ENCODE measurements at regions not wholly inside any gene's neighbourhood (a gene's known extent, or its start where the extent isn't known, plus 50 kb on each side); places are given as distances from the start of the nearest gene placed in this dataset.

DNA sequence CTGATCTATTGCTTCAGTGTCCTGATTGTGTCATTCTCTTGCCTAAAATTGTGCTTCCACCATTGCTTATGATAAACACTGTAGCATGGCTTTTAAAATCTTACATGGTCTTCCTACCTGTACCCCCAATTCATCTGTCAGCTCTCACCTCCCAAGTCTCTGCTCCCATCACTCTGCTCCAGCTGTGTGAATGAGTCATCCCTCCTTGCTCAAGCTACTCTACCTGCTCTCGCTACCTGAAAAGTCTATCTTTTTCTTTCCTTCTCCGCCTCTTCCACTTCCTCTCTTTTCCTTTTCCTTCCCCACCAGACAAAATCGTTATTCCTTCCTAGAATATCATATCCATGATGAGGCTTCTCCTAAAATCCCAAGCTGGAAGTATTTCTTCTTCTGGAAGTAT lies 341.7 kb downstream of the PRELID2 start:
- Histone ChIP-seq H3K36me3 (ENCODE audit: control insufficient read depth, insufficient read depth, low read length) (no peaks in the 10 kb centered on the region), H3K9me3 (ENCODE audit: control insufficient read depth, low read depth, low read length) (no peaks in the 10 kb centered on the region), H3K27ac (ENCODE audit: low read length) (no peak overlapping the region), H3K27me3 (ENCODE audit: control insufficient read depth, insufficient read depth, low read length) (no peaks in the 10 kb centered on the region), H3K4me1 (ENCODE audit: control insufficient read depth, insufficient read depth, low read length) (no peaks in the 10 kb centered on the region), H3K4me3 (ENCODE audit: low read length) (no peak overlapping the region)
- DNase-seq: no peak
- 92% methylated on average over 3 of the region's 3 CpGs for WGBS (ENCODE audit: insufficient coverage, low lambda C conversion rate)

DNA sequence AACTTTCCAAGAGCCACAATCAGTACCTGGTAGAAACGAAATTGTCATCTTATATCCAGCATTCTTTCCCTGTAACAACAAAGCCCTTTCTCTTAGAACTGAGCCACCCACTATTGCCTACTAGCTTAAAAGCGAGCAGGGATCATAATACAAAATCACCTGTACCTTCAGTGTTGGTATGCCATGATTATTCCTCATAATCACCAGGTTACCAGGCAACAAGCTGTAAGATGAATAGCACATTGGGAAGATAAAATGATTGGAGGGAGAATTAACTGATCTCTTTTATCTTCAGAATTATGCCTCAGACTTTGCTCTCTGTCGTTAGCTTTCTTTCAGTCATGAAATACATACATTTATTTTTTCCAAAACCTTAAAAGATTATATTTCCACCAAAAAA lies 345.6 kb downstream of the PRELID2 start:
- no peaks in the 10 kb centered on the region for H3K4me1 ChIP-seq (ENCODE audit: control insufficient read depth, insufficient read depth, low read length)
- no peak overlapping the region for H3K4me3 ChIP-seq (ENCODE audit: low read length)
- no peaks in the 10 kb centered on the region for H3K27me3 ChIP-seq (ENCODE audit: control insufficient read depth, insufficient read depth, low read length)
- DNase-seq: no peak
- H3K27ac ChIP-seq (ENCODE audit: low read length): no peak overlapping the region
- no peaks in the 10 kb centered on the region for H3K9me3 ChIP-seq (ENCODE audit: control insufficient read depth, low read depth, low read length)
- H3K36me3 ChIP-seq (ENCODE audit: control insufficient read depth, insufficient read depth, low read length): no peaks in the 10 kb centered on the region
- 29% methylated on average over 1 of the region's 3 CpGs for WGBS (ENCODE audit: insufficient coverage, low lambda C conversion rate)

DNA sequence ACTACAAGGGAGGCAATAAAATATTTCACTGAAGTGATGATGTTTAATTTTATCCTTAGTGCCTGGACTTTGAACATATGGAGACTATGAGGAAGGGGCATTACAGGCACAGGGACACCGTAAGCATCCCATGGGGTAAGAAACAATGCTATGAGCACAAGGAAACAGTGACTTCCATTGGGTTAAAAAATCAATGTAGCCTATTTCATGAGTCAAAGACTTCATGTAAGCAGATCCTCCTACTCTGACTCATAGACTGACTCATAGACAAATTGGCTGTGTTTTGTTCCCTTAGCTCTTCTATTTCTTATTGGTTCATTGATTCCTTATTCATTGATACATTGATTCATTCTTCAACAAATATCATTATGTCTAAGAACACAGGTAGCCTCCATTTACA lies 351.0 kb downstream of the PRELID2 start:
- Histone ChIP-seq H3K4me3 (ENCODE audit: low read length) (no peak overlapping the region), H3K4me1 (ENCODE audit: control insufficient read depth, insufficient read depth, low read length) (no peaks in the 10 kb centered on the region), H3K27ac (ENCODE audit: low read length) (no peak overlapping the region), H3K9me3 (ENCODE audit: control insufficient read depth, low read depth, low read length) (no peaks in the 10 kb centered on the region), H3K36me3 (ENCODE audit: control insufficient read depth, insufficient read depth, low read length) (no peaks in the 10 kb centered on the region), H3K27me3 (ENCODE audit: control insufficient read depth, insufficient read depth, low read length) (no peaks in the 10 kb centered on the region)
- DNase-seq: no peak
- WGBS (ENCODE audit: insufficient coverage, low lambda C conversion rate): no CpG with 5 or more reads among the region's 1 CpG

DNA sequence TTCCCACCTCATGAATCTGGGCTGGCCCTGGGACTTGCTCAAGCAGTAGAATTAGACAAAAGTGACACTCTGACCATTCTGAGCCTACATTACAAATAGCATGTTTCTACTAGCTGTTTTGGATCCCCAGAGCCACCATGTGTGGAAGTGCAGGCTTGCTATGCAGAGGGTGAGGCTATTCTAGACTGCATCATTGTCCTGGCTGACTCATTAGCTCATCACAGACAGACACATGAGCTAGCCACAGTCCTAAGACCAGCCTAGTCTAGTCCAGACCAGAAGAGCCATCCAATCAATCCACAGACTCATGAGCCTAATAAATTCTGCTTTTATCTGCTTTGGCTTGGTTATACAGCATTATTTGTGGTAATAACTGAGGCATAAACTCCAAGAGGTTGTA lies 351.9 kb downstream of the PRELID2 start:
- Histone ChIP-seq H3K27ac (ENCODE audit: low read length) (no peak overlapping the region), H3K4me1 (ENCODE audit: control insufficient read depth, insufficient read depth, low read length) (no peaks in the 10 kb centered on the region), H3K36me3 (ENCODE audit: control insufficient read depth, insufficient read depth, low read length) (no peaks in the 10 kb centered on the region), H3K27me3 (ENCODE audit: control insufficient read depth, insufficient read depth, low read length) (no peaks in the 10 kb centered on the region), H3K9me3 (ENCODE audit: control insufficient read depth, low read depth, low read length) (no peaks in the 10 kb centered on the region), H3K4me3 (ENCODE audit: low read length) (no peak overlapping the region)
- DNase-seq: no peak

DNA sequence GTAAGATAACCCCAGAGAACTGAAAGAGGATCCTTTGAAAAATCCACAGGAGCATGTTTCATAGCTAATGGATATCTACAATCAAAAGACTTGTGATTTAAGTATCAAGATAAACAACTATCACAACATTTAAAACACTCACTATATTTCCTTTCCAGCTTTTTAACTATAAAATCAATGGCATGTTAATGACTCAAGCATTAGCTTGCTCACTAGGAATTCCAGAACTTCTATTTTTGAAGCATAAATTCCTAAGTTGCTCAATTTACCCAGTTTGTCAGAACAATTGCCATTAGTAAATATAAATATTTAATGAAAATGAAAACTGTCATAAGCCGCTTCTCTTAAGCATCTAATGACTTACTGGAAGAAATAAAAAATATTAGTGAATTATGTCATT lies 355.3 kb downstream of the PRELID2 start:
- H3K4me3 ChIP-seq (ENCODE audit: low read length): no peak overlapping the region
- no peak overlapping the region for H3K27ac ChIP-seq (ENCODE audit: low read length)
- H3K27me3 ChIP-seq (ENCODE audit: control insufficient read depth, insufficient read depth, low read length): no peaks in the 10 kb centered on the region
- no peaks in the 10 kb centered on the region for H3K9me3 ChIP-seq (ENCODE audit: control insufficient read depth, low read depth, low read length)
- no peaks in the 10 kb centered on the region for H3K4me1 ChIP-seq (ENCODE audit: control insufficient read depth, insufficient read depth, low read length)
- no peaks in the 10 kb centered on the region for H3K36me3 ChIP-seq (ENCODE audit: control insufficient read depth, insufficient read depth, low read length)
- DNase-seq: no peak
- WGBS (ENCODE audit: insufficient coverage, low lambda C conversion rate): no CpG with 5 or more reads among the region's 1 CpG

DNA sequence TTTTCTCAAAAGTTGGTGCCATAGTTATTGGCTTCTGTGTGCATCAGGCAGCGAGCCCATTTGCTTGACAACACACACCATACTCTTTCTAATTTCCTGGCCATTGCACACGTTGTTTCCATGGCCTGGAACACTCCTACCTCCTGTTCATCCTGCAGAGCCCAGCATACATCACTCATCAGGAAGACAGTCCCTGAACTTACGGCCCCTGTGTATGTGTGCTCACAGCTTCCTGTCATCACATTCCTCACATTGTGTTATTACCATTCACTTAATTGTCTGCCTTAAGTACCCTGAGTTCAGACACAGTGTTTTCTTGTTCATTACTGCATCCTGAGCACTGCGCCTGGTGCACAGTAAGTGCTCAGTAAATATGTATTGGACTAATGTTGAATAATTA lies 355.9 kb downstream of the PRELID2 start:
- H3K36me3 ChIP-seq (ENCODE audit: control insufficient read depth, insufficient read depth, low read length): no peaks in the 10 kb centered on the region
- WGBS (ENCODE audit: insufficient coverage, low lambda C conversion rate): 100% methylated on average over 1 of the region's 4 CpGs
- no peak overlapping the region for H3K27ac ChIP-seq (ENCODE audit: low read length)
- DNase-seq: no peak
- H3K9me3 ChIP-seq (ENCODE audit: control insufficient read depth, low read depth, low read length): no peaks in the 10 kb centered on the region
- no peaks in the 10 kb centered on the region for H3K27me3 ChIP-seq (ENCODE audit: control insufficient read depth, insufficient read depth, low read length)
- no peak overlapping the region for H3K4me3 ChIP-seq (ENCODE audit: low read length)
- no peaks in the 10 kb centered on the region for H3K4me1 ChIP-seq (ENCODE audit: control insufficient read depth, insufficient read depth, low read length)

DNA sequence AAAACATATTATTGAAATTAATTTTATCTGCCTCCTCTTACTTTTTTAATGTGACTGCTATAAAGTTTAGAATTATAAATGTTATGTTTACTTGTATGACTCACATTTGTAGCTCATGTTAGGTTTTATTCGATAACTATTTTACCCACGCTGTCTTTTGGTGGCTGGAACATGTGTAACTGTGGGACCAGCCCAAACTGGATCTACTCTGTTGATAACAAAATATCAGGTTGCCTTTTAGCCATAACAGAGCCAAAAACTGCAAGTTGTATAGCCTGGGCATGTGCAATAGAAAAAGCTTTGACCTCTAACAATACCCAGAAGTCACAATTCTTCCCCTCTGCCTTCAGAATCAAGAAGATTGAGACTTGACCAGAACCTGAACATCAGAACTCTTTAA lies 356.5 kb downstream of the PRELID2 start:
- H3K9me3 ChIP-seq (ENCODE audit: control insufficient read depth, low read depth, low read length): no peaks in the 10 kb centered on the region
- DNase-seq: no peak

DNA sequence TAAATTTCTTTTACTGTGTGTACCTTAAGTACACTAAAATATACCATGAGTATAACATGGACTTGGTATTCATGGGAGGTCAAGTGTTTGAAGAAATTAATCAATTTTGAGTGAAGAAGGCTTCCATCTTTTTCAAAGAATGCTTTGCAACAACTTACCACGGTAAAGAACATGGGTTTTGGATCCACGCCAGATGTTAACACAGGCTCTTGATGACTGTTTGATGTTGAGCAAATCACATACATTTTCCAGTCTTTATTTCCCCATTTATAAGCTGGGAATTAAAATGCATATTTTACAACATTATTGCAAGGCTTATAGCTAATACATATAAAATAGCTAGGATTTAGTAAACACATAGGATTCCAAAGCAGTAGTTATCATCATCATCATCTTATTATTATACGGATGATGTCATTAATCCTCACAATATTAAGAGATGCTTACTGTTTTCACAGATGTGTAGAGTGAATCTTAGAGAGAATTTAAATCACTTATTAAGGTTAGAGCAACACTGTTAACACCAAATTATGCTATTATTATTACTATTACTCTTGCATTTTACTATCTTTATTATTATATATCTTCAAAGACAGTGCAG lies 362.0 kb downstream of the PRELID2 start:
- H3K27me3 ChIP-seq (ENCODE audit: control insufficient read depth, insufficient read depth, low read length): no peaks in the 10 kb centered on the region
- H3K27ac ChIP-seq (ENCODE audit: low read length): no peak overlapping the region
- H3K4me1 ChIP-seq (ENCODE audit: control insufficient read depth, insufficient read depth, low read length): peaks cover 13% of the 10 kb centered on the region
- WGBS (ENCODE audit: insufficient coverage, low lambda C conversion rate): no CpG with 5 or more reads among the region's 3 CpGs
- DNase-seq: no peak
- H3K9me3 ChIP-seq (ENCODE audit: control insufficient read depth, low read depth, low read length): no peaks in the 10 kb centered on the region
- no peak overlapping the region for H3K4me3 ChIP-seq (ENCODE audit: low read length)
- H3K36me3 ChIP-seq (ENCODE audit: control insufficient read depth, insufficient read depth, low read length): no peaks in the 10 kb centered on the region

More for the DNA sequence above, 356.5 kb downstream of the PRELID2 start:
- Histone ChIP-seq H3K27me3 (ENCODE audit: control insufficient read depth, insufficient read depth, low read length) (no peaks in the 10 kb centered on the region), H3K4me1 (ENCODE audit: control insufficient read depth, insufficient read depth, low read length) (no peaks in the 10 kb centered on the region), H3K36me3 (ENCODE audit: control insufficient read depth, insufficient read depth, low read length) (no peaks in the 10 kb centered on the region), H3K27ac (ENCODE audit: low read length) (no peak overlapping the region), H3K4me3 (ENCODE audit: low read length) (no peak overlapping the region)
- WGBS (ENCODE audit: insufficient coverage, low lambda C conversion rate): no CpG with 5 or more reads among the region's 2 CpGs

DNA sequence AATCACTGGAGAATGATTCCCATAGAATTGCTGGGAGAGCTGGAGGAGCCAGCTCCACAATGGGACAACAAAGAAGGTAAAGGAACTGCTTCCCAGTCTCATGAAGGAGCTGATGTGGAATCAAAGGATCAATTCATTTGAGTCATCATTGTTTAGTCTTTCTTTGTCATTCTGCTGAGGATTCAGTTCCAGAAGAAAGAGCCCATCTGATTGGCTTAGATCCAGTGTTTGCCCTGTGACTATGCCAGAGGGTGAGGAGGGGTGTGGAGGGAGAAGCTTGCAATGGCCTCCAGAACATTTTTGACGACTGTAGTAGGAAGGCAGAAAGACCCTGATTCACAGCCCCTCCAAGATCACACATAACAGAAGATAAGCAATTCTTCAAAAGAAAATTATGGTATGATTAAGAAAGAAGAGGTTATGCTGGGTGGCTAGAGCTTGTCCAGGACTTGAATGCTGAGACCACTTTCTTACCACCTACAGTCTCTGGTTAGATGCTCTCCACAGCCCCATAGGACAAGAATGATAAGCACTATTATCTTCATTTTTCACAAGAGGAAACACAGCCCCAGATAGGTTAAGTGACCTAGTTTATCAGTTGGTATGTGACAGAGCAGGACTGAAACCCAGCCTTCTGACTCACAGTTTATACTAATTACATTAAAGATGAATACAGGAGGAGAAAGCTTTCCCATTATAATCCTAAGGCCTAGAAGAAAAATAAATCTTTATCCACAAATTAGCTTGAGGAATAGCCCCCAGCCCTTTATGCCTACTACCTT lies 363.1 kb downstream of the PRELID2 start:
- WGBS (ENCODE audit: insufficient coverage, low lambda C conversion rate): no CpG with 5 or more reads among the region's 1 CpG

DNA sequence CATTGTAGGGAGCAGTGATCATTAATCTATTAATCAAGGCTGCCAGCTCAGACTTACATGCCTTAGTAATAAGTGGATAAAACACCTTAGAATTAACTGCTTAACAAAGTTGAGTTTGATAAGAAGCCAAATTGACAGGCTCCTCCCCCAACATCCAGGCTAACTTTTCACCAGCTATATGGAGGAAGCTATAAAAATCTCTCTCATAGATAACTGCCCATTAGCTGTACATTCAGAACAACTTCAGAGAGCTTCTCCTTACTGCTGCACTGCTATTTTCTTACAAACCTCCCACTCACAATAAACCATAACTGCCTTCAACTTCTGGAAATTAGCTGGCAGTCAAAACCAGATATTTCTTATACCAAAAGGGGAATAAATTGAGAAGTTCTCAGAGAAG lies 364.1 kb downstream of the PRELID2 start:
- Histone ChIP-seq H3K36me3 (ENCODE audit: control insufficient read depth, insufficient read depth, low read length) (no peaks in the 10 kb centered on the region), H3K27ac (ENCODE audit: low read length) (peak overlapping the region; percentile 19), H3K9me3 (ENCODE audit: control insufficient read depth, low read depth, low read length) (no peaks in the 10 kb centered on the region), H3K4me3 (ENCODE audit: low read length) (no peak overlapping the region), H3K4me1 (ENCODE audit: control insufficient read depth, insufficient read depth, low read length) (peaks cover 13% of the 10 kb centered on the region), H3K27me3 (ENCODE audit: control insufficient read depth, insufficient read depth, low read length) (no peaks in the 10 kb centered on the region)
- peak in 1 of 2 donors; percentile 39 for DNase-seq

More for the DNA sequence above, 363.1 kb downstream of the PRELID2 start:
- Histone ChIP-seq H3K27me3 (ENCODE audit: control insufficient read depth, insufficient read depth, low read length) (no peaks in the 10 kb centered on the region), H3K4me1 (ENCODE audit: control insufficient read depth, insufficient read depth, low read length) (peaks cover 13% of the 10 kb centered on the region), H3K4me3 (ENCODE audit: low read length) (no peak overlapping the region), H3K9me3 (ENCODE audit: control insufficient read depth, low read depth, low read length) (no peaks in the 10 kb centered on the region), H3K27ac (ENCODE audit: low read length) (peak overlapping the region; percentile 47), H3K36me3 (ENCODE audit: control insufficient read depth, insufficient read depth, low read length) (no peaks in the 10 kb centered on the region)
- DNase-seq: peak in 1 of 2 donors; percentile 45
